Colonic mucosa (tissue), 4 donors: ENCODE measurements at regions not wholly inside any gene's neighbourhood (a gene's known extent, or its start where the extent isn't known, plus 50 kb on each side); places are given as distances from the start of the nearest gene placed in this dataset.

Experiments used
- DNase-seq: peaks from one replicate; pipeline ENCODE4 v3.0.0-alpha.2; 2020
- H3K27ac ChIP-seq: fragments of 200-600 bp; one replicate; pipeline ENCODE4 v1.8.0; 2021
- H3K27me3 ChIP-seq: fragments of 200-600 bp; one replicate; pipeline ENCODE4 v1.8.0; 2021
- H3K36me3 ChIP-seq: fragments of 200-600 bp; one replicate; pipeline ENCODE4 v1.8.0; 2021
- H3K4me1 ChIP-seq: fragments of 200-600 bp; one replicate; pipeline ENCODE4 v1.8.0; 2021; ENCODE audit warnings: mild to moderate bottlenecking
- H3K4me3 ChIP-seq: fragments of 200-600 bp; one replicate; pipeline ENCODE4 v1.8.0; 2021
- H3K9ac ChIP-seq, 2 donors: one replicate each; pipeline ENCODE4 v1.7.0; 2013; ENCODE audit warnings: control low read depth in 2 of 2, low read depth in 2 of 2, low read length in 2 of 2
- H3K9me3 ChIP-seq: fragments of 200-600 bp; one replicate; pipeline ENCODE4 v1.8.0; 2021
- intact Hi-C: fragments of 100-400 bp; cut with DNase I; formaldehyde crosslinking; loops from one replicate; pipeline ENCODE4 v1.14.1; 2022
- TF ChIP-seq, protein P1 (sequence below): fragments of 200-600 bp; IDR thresholded peaks from one replicate; pipeline ENCODE4 v1.8.0; 2022; ENCODE audit warnings: antibody characterized with exemption, mild to moderate bottlenecking
- donor health status: healthy.
- donor health status: DM: no; HTN: no; CAD: no.
- donor health status: DM: no; HTN: no; CAD: no.

- Histone ChIP-seq H3K36me3 (no peaks in the 10 kb centered on the region), H3K9me3 (no peaks in the 10 kb centered on the region), H3K4me3 (no peak overlapping the region), H3K27ac (no peak overlapping the region), H3K4me1 (no peaks in the 10 kb centered on the region), H3K27me3 (no peaks in the 10 kb centered on the region), H3K9ac (no peak overlapping the region)
- TF ChIP-seq, protein P1, sequence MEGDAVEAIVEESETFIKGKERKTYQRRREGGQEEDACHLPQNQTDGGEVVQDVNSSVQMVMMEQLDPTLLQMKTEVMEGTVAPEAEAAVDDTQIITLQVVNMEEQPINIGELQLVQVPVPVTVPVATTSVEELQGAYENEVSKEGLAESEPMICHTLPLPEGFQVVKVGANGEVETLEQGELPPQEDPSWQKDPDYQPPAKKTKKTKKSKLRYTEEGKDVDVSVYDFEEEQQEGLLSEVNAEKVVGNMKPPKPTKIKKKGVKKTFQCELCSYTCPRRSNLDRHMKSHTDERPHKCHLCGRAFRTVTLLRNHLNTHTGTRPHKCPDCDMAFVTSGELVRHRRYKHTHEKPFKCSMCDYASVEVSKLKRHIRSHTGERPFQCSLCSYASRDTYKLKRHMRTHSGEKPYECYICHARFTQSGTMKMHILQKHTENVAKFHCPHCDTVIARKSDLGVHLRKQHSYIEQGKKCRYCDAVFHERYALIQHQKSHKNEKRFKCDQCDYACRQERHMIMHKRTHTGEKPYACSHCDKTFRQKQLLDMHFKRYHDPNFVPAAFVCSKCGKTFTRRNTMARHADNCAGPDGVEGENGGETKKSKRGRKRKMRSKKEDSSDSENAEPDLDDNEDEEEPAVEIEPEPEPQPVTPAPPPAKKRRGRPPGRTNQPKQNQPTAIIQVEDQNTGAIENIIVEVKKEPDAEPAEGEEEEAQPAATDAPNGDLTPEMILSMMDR: no peak
- intact Hi-C loops: loop anchor here (10.0 kb wide), 1 partner anchor 512 kb away; no protein-coding TSS in a partner anchor
- peak; percentile 33 for DNase-seq
Observed at GRCh38 chr2:222052934-222053367, 245.8 kb downstream of the PAX3 start.

GRCh38 chr2:222050981-222051380 is 247.8 kb downstream of the PAX3 start:
- Histone ChIP-seq H3K27me3 (no peaks in the 10 kb centered on the region), H3K9ac (no peak overlapping the region), H3K4me1 (no peaks in the 10 kb centered on the region), H3K27ac (no peak overlapping the region), H3K9me3 (no peaks in the 10 kb centered on the region), H3K36me3 (no peaks in the 10 kb centered on the region), H3K4me3 (no peak overlapping the region)
- DNase-seq: no peak
- TF ChIP-seq, protein P1: no peak
- intact Hi-C loops: loop anchor here (10.0 kb wide), 1 partner anchor 514 kb away; no protein-coding TSS in a partner anchor

DNA sequence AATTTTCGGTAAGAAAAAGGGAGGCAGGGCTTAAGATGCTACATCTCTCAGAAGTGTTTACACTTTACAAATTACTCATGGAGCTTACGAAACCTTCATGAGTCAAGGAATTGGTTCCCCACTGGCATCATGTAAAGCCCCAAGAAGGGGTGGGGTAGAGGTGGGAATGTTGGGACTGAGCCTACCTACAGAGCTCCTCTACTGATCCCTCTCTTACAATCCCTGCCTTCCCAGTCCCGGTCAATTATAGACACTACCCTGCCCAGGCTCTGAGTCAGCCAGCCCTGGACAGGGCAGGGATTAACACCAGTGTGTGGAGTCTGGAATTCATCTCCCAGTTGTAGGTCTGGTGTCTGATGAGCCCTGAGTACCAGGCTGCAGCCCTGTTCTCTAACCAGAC is 248.9 kb downstream of the PAX3 start:
- H3K9me3 ChIP-seq: no peaks in the 10 kb centered on the region
- peaks cover 3% of the 10 kb centered on the region for H3K27me3 ChIP-seq
- H3K4me3 ChIP-seq: no peak overlapping the region
- H3K27ac ChIP-seq: no peak overlapping the region
- H3K36me3 ChIP-seq: no peaks in the 10 kb centered on the region
- no peak for DNase-seq
- TF ChIP-seq, protein P1: no peak
- H3K9ac ChIP-seq: no peak overlapping the region
- no peaks in the 10 kb centered on the region for H3K4me1 ChIP-seq
- intact Hi-C loops: loop anchor here (10.0 kb wide), 1 partner anchor 515 kb away; no protein-coding TSS in a partner anchor

- Histone ChIP-seq H3K27ac (no peak overlapping the region), H3K36me3 (no peaks in the 10 kb centered on the region), H3K9ac (no peak overlapping the region), H3K9me3 (no peaks in the 10 kb centered on the region), H3K4me1 (no peaks in the 10 kb centered on the region), H3K4me3 (no peak overlapping the region), H3K27me3 (peaks cover 3% of the 10 kb centered on the region)
- intact Hi-C loops: no loop called here
- no peak for DNase-seq
- TF ChIP-seq, protein P1: no peak
Observed at GRCh38 chr2:222043897-222044296, 254.9 kb downstream of the PAX3 start.

DNA sequence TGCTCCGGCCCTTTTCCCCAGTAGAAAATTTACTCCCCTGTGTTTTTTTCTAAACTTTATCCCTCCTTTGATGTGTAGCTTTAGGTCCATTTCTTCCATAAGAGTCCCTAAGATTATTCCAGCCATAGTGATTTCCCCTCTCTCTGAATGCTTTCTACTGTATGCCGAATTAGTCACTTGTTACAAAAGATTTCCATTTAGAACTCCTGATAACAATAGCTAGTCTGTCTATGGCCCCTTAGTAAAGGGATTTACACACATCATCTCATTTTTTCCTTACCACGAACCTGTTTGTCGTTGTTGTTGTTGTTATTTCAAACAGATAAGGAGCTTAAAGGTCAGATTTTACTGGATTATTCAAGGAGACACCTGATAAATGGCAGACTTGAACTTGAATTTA is 256.1 kb downstream of the PAX3 start:
- Histone ChIP-seq H3K9me3 (no peaks in the 10 kb centered on the region), H3K27me3 (peaks cover 3% of the 10 kb centered on the region), H3K4me3 (no peak overlapping the region), H3K27ac (no peak overlapping the region), H3K9ac (no peak overlapping the region), H3K36me3 (no peaks in the 10 kb centered on the region), H3K4me1 (no peaks in the 10 kb centered on the region)
- no peak for DNase-seq
- TF ChIP-seq, protein P1: no peak
- intact Hi-C loops: no loop called here

- Histone ChIP-seq H3K9me3 (no peaks in the 10 kb centered on the region), H3K4me3 (no peak overlapping the region), H3K36me3 (no peaks in the 10 kb centered on the region), H3K27me3 (no peaks in the 10 kb centered on the region), H3K4me1 (no peaks in the 10 kb centered on the region), H3K27ac (no peak overlapping the region), H3K9ac (no peak overlapping the region)
- TF ChIP-seq, protein P1: no peak
- DNase-seq: no peak
- intact Hi-C loops: no loop called here
Observed at GRCh38 chr2:222040333-222040732, 258.5 kb downstream of the PAX3 start.
